HG02970 (cell line): ENCODE measurements at regions not wholly inside any gene's neighbourhood (a gene's known extent, or its start where the extent isn't known, plus 50 kb on each side); places are given as distances from the start of the nearest gene placed in this dataset.
"Not testable (repeated sequence)": the region's sequence is repeated elsewhere in the genome, so short reads cannot be mapped to it uniquely, and the experiment has no call there.

Experiments
- ATAC-seq: cut with Tn5 transposase; IDR thresholded peaks from one replicate; pipeline ENCODE4 v1.9.1; 2021; ENCODE audit warnings: mild to moderate bottlenecking, moderate library complexity, moderate number of reproducible peaks; ENCODE audit not compliant: unreplicated experiment, low FRiP score

DNA sequence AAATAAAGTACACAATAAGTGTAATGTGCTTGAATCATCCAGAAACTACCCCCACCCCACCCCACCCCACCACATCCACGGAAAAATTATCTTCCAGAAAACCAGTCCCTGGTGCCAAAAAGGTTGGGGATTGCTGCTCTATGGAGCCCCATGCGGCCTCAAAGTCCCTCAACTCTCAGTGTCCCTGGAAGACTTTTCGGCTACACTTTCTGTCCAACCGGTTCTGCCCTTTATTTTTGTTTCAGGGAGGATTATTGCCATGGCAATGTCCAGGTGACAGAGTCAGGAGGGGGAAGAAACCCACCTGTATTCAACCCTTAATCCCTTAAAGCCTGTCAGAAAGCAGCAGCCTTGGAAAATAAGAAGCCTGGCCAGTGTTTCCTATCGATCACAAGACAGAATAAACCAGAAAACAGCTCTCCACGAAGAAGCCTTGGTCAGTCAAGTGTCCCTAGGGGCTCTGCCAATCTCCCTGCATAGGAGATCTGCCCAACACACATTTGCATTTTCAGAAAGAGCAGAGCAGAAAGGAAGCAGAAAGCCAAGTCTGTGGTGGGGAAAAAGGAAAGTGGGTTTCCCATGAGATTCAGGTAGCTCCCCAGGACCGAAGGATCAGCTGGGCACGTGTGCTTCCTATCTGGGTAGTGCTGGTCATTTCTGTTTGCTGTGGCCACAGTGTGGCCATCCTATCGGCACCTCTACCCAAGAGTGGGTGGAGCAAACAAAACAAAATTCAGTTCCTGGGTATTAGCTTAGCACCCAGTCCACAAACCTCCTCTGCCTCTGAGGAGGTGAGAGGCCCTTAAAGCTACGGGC, 342.7 kb downstream of the SOX9 start:
- ATAC-seq, result no peak

DNA sequence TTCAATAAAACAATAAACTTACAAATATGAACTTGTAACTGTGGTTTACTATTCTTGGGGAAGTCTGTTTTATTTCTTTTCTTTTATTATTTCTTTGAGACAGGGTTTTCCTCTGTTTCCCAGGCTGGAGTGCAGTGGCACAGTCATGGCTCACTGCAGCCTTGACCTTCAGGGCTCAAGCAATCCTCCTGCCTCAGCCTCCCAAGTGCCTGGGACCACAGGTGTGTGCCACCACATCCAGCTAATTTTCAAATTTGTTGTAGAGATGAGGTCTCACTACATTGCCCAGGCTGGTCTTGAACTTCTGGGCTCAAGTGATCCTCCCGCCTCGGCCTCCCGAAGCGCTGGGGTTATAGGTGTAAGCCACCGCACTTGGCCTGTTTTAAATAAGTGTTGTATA, 343.4 kb downstream of the SOX9 start:
- ATAC-seq, result not testable (repeated sequence)

- ATAC-seq, result peak; percentile 39
Measured at GRCh38 chr17:72465191-72466024, 344.6 kb downstream of the SOX9 start.

DNA sequence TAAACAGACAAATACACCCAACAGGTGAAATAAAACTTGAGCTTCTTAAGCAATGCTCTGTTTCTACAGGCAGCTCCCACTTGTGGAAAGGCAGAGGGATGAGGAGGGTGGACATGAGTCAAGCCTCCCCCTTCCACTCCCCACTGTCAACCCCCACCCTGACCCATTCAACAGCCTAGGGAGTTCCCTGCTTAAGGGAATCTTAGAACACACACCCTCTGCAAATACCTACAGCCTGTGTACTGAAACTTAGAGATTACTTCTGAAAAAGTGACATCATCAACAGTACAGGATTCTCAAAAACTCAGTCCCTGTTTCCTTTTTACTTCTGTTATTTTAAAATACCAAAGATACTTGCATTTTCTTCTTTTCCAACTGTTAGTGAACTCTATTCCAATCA, 345.4 kb downstream of the SOX9 start:
- peak; percentile 52 for ATAC-seq

GRCh38 chr17:72466606-72467005, 345.8 kb downstream of the SOX9 start:
- ATAC-seq, result no peak

- ATAC-seq, result no peak
Measured at GRCh38 chr17:72467841-72468653, 347.2 kb downstream of the SOX9 start.

GRCh38 chr17:72468841-72469240, 348.0 kb downstream of the SOX9 start:
- ATAC-seq, result no peak

DNA sequence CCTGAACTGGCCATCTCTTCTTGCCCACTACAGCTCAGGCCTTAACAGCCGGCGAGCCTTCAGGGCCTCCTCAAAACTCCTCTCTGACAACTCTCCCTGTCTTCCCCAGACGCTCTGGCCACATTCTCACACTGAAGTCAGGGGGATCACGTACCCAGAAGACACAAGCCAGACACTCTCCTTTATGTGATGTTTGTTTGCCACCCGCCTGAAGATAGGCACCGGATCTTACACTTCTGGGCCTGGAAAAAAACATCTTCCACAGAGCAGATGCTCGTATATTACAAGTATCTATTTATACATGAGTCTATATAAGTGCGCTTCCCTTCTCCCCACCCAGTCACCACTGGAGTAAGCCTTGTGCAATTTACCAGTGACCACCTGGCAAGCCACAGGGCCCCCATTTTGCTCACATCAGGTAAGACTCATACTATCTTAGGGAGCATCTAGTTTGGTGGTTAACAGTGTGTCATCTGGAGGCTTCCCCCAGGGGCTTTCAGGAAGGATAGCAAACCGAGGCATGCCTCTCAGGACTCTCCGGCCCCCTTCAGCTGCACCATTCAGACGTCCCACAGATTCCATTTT, 349.4 kb downstream of the SOX9 start:
- ATAC-seq, result no peak

DNA sequence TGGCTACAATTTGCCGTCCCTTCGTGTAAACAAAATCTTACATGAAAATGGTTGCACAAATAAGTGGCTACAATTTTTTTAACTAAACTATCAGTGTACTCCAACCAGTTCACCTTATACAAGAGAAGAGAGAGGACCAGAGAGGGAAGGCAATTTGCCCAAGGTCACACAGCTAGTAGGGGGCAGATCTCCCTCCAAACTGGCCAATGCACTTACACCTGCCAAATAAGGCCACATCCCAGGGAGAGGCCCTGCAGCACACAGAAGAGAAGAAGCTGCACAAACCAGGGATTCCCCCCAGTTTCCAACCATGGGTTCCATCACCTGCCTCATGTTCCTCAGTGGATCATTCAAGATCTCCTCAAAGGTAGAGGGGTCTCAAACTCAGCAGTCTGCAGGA, 349.9 kb downstream of the SOX9 start:
- no peak for ATAC-seq

DNA sequence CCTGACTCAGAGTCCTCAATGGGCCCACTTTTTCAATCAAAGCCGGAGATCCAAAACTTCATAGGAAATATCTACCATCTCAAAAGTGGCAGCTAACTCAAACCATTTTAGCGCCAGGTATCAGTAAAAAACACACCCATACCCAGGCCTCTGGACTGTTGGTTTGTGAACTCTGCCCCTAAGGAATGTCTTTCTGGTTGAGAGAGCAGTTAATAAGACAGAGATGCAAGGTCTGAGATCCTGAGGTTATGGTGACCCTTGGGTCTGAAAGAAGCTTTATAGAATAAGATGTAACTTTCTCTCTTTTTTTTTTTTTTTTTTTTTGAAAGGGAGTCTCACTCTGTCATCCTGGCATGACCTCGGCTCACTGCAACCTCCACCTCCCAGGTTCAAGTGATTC, 350.5 kb downstream of the SOX9 start:
- no peak for ATAC-seq

DNA sequence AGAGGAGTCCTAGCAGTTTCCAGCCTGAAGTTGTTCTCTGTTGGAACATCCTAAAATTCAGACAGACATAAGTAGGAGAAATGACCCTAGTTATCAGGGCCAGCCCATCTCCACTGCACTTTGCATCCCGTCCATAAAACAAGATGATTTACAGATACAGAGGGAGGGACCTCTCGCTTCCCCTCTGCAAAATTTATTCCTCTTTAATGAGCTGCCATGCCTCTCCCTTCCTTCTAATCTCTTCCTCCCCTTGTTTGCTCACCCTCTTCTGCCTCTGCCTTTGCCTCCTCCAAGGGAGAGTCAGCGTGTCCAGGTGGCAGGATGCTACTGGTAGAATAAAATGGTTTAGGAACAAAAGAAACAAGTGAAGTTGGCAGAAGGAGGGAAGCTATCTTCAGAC, 351.3 kb downstream of the SOX9 start:
- ATAC-seq, result no peak

- not testable (repeated sequence) for ATAC-seq
Measured at GRCh38 chr17:72472853-72473390, 352.1 kb downstream of the SOX9 start.

- no peak for ATAC-seq
Measured at GRCh38 chr17:72474243-72474642, 353.4 kb downstream of the SOX9 start.

DNA sequence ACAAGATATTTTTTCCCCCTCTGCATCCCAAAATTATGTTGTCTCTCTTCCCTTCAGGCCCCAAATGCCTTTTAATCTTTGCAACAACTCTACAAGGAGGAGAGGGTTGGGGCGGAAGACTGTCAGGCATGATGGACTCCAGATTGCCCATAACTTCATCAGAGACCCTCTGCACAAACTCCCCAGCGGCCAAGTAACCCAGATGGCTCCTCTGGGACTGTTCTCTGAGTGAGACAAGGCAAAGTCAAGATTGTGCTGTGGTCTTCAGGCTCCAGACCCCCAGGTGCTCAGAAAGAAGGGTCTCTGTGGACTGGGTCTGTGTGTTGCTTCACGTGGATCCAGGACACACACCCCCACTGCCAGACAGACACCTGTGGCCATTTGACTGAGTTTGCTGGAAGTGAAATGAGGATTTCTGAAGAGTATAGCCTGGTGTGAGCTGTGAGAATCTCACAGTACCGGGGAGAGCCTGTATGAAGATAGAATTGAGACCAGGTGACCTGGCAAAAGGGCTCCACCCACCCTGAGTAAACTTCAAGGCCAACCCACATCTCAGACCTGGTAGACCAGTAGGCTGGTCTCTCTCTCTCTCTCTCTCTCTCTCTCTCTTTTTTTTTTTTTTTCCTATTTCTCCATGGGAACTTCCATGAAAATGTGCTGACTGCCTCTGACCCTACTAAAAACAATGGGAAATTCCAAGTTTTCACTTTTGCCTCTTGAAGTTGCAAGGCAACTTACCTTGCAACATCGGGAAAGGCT, 354.1 kb downstream of the SOX9 start:
- no peak for ATAC-seq

DNA sequence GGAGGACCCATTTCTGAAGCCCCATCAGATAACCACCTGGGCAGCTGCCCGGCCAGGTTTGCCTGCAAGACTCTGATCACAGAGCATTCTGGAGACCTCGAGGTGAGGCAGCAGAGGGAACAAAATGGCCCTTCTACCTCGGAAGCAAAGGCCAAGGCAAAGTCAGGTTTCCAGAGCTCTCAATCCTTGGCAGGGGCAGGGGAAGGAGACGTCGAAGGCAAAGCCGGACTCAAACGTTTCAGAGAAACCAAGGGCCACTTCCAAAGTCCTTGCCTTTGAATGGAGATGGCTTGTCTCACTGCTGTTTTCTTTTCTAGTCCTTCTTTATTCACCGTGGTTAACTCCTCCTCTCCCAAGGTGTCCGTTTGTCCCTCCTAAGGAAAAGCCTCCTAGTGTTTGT, 355.3 kb downstream of the SOX9 start:
- no peak for ATAC-seq

- ATAC-seq, result no peak
Measured at GRCh38 chr17:72476575-72476986, 355.8 kb downstream of the SOX9 start.

DNA sequence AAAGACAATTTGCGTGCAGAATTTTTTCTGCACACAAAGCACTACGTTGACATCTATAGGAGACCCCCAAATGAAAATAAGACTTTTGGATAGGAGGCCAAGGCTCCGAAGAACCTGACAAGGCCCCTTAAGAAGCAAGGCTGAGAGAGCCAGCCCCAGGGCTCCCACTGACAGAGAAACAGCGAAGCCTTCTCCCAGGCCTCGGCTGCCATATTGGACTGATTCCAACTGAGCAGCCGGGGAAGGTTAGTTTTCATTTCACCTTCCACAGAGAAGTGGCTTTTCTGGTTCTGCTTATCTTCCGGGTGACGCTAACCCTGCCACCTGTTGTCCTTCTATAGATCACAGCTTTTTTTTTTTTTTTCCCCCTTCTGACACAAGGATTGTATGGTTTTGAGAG, 356.7 kb downstream of the SOX9 start:
- ATAC-seq, result no peak

DNA sequence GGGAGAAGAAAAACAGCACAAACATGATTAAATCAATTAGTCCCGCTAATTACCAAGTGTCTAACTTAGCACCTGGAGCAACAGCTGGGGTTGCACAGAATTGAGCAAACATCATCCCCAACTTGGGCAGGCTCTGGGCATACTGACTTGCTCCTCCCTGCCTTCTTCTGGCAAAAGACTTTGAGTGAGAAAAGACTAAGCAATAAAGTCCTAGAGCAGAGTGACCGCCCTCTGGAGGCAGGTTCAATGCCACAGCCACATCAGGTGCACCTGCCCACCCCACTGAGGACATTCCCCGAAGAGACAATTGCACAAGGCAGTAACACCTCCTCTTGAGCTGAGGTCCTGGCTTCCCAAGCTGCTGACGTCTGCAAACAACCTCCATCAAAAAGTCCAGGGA, 358.3 kb downstream of the SOX9 start:
- no peak for ATAC-seq

GRCh38 chr17:72481572-72481971, 360.8 kb downstream of the SOX9 start:
- ATAC-seq, result no peak

GRCh38 chr17:72485596-72485995, 364.8 kb downstream of the SOX9 start:
- ATAC-seq, result no peak
